PC-9 (cell line): ENCODE measurements at regions not wholly inside any gene's neighbourhood (a gene's known extent, or its start where the extent isn't known, plus 50 kb on each side); places are given as distances from the start of the nearest gene placed in this dataset.
"Not testable (repeated sequence)": the region's sequence is repeated elsewhere in the genome, so short reads cannot be mapped to it uniquely, and the experiment has no call there.

Source experiments
- BruUV-seq: library from RNA; stranded (reverse); fragments of 400-500 nt; replicated peaks from 2 replicates; lab custom pipeline; 2021; lab: Mats Ljungman, UMichigan
- CTCF ChIA-PET: fragments of 300-600 bp; sonication (Branson Sonifier 250); formaldehyde crosslinking; loops from one replicate; lab custom pipeline; 2022; ENCODE audit warnings: antibody characterized with exemption; lab: Charles Lee
- POLR2A ChIA-PET: fragments of 300-600 bp; sonication (Branson Sonifier 250); formaldehyde crosslinking; loops from one replicate; lab custom pipeline; 2022; ENCODE audit warnings: antibody characterized with exemption; ENCODE audit not compliant: unreplicated experiment; lab: Charles Lee
- DNase-seq, 2 experiments: peaks; one replicate each; pipeline versions ENCODE4 v3.0.0 to v3.0.0-alpha.2; 2015 to 2022; ENCODE audit warnings: mixed read lengths in 1 of 2
- H2AFZ ChIP-seq: fragments of 200-600 bp; sonication (generic); 2 replicates; pipeline ENCODE4 v1.8.1; 2017; ENCODE audit warnings: antibody characterized with exemption
- H3F3A ChIP-seq: fragments of 200-600 bp; sonication (generic); 2 replicates; pipeline ENCODE4 v1.8.1; 2017; ENCODE audit warnings: antibody characterized with exemption, mild to moderate bottlenecking, low read depth; ENCODE audit not compliant: insufficient read depth
- H3K27ac ChIP-seq: fragments of 200-600 bp; sonication (generic); 2 replicates; pipeline ENCODE4 v1.6.1; 2016; ENCODE audit warnings: mixed run types
- H3K27me3 ChIP-seq: fragments of 200-600 bp; sonication (generic); 2 replicates; pipeline ENCODE4 v1.6.1; 2016; ENCODE audit warnings: low read depth, mixed run types; ENCODE audit not compliant: insufficient read depth
- H3K36me3 ChIP-seq: fragments of 200-600 bp; sonication (generic); 2 replicates; pipeline ENCODE4 v1.6.1; 2016; ENCODE audit warnings: low read depth, mixed run types
- H3K4me1 ChIP-seq: fragments of 200-600 bp; sonication (generic); replicated peaks from 2 replicates; pipeline ENCODE4 v1.6.1; 2016; ENCODE audit warnings: mixed run types; ENCODE audit not compliant: insufficient read depth
- H3K4me2 ChIP-seq: fragments of 200-600 bp; sonication (generic); 2 replicates; pipeline ENCODE4 v1.6.1; 2017; ENCODE audit warnings: mixed run types
- H3K4me3 ChIP-seq: fragments of 200-600 bp; sonication (generic); 2 replicates; pipeline ENCODE4 v1.6.1; 2016; ENCODE audit warnings: mixed run types
- H3K79me2 ChIP-seq: fragments of 200-600 bp; sonication (generic); 2 replicates; pipeline ENCODE4 v1.6.1; 2017; ENCODE audit warnings: low read depth, mixed run types
- H3K9me2 ChIP-seq: fragments of 200-600 bp; sonication (generic); 2 replicates; pipeline ENCODE4 v1.8.1; 2017; ENCODE audit warnings: mild to moderate bottlenecking; ENCODE audit not compliant: insufficient read depth
- H3K9me3 ChIP-seq: fragments of 200-600 bp; sonication (generic); 2 replicates; pipeline ENCODE4 v1.8.1; 2016; ENCODE audit warnings: low read depth; ENCODE audit not compliant: insufficient read depth
- H4K20me1 ChIP-seq: fragments of 200-600 bp; sonication (generic); 2 replicates; pipeline ENCODE4 v1.8.1; 2017; ENCODE audit not compliant: insufficient read depth
- EZH2 ChIP-seq: fragments of 200-600 bp; sonication (generic); IDR thresholded peaks from 2 replicates; pipeline ENCODE4 v1.8.0; 2017; ENCODE audit warnings: antibody characterized with exemption, low read depth
- intact Hi-C: fragments of 100-400 bp; cut with micrococcal nuclease; formaldehyde crosslinking; loops from one replicate; pipeline ENCODE4 v1.10.0; 2022; ENCODE audit not compliant: unreplicated experiment
- TF ChIP-seq, protein P1 (sequence below): fragments of 200-600 bp; sonication (generic); conservative IDR thresholded peaks from 2 replicates; pipeline ENCODE4 v1.6.1; 2017; ENCODE audit warnings: mixed run types, antibody characterized with exemption, mild to moderate bottlenecking, moderate library complexity

GRCh38 chr10:45227456-45227855 is 88.0 kb downstream of the OR13A1 start:
- ChIA-PET CTCF (no interaction called here), POLR2A (no interaction called here)
- no peak for TF ChIP-seq EZH2
- TF ChIP-seq, protein P1, sequence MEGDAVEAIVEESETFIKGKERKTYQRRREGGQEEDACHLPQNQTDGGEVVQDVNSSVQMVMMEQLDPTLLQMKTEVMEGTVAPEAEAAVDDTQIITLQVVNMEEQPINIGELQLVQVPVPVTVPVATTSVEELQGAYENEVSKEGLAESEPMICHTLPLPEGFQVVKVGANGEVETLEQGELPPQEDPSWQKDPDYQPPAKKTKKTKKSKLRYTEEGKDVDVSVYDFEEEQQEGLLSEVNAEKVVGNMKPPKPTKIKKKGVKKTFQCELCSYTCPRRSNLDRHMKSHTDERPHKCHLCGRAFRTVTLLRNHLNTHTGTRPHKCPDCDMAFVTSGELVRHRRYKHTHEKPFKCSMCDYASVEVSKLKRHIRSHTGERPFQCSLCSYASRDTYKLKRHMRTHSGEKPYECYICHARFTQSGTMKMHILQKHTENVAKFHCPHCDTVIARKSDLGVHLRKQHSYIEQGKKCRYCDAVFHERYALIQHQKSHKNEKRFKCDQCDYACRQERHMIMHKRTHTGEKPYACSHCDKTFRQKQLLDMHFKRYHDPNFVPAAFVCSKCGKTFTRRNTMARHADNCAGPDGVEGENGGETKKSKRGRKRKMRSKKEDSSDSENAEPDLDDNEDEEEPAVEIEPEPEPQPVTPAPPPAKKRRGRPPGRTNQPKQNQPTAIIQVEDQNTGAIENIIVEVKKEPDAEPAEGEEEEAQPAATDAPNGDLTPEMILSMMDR = no peak
- no peak for DNase-seq
- Histone ChIP-seq H3K4me3 (no peak overlapping the region), H3K9me2 (no peaks in the 10 kb centered on the region), H3K4me2 (no peak overlapping the region), H3K27me3 (0 out of 2 replicates have a peak, but pooled peaks cover 8% of the 10 kb centered on the region), H2AFZ (no peak overlapping the region), H3K9me3 (peaks cover 13% of the 10 kb centered on the region; the same call in 1 of the 2 replicates), H3K36me3 (no peaks in the 10 kb centered on the region), H3K79me2 (no peaks in the 10 kb centered on the region), H3F3A (no peaks in the 10 kb centered on the region), H3K4me1 (no peaks in the 10 kb centered on the region), H4K20me1 (no peaks in the 10 kb centered on the region), H3K27ac (no peak overlapping the region)
- BruUV-seq = no TSS peak
- intact Hi-C loops = no loop called here

- Histone ChIP-seq H3K4me1 (no peaks in the 10 kb centered on the region), H2AFZ (no peak overlapping the region), H4K20me1 (no peaks in the 10 kb centered on the region), H3K36me3 (no peaks in the 10 kb centered on the region), H3F3A (no peaks in the 10 kb centered on the region), H3K4me3 (no peak overlapping the region), H3K4me2 (no peak overlapping the region), H3K9me3 (peaks cover 13% of the 10 kb centered on the region; the same call in 1 of the 2 replicates), H3K9me2 (no peaks in the 10 kb centered on the region), H3K79me2 (no peaks in the 10 kb centered on the region), H3K27me3 (0 out of 2 replicates have a peak, but pooled peaks cover 5% of the 10 kb centered on the region), H3K27ac (no peak overlapping the region)
- ChIA-PET CTCF (no interaction called here), POLR2A (no interaction called here)
- no peak for TF ChIP-seq EZH2
- TF ChIP-seq, protein P1 = no peak
- no TSS peak for BruUV-seq
- no peak for DNase-seq
- intact Hi-C loops = loop anchor here (10.0 kb wide), 1 partner anchor 995 kb away; no protein-coding TSS in a partner anchor
Observed at GRCh38 chr10:45229823-45230222, 85.6 kb downstream of the OR13A1 start.

GRCh38 chr10:45235260-45235769 is 80.1 kb downstream of the OR13A1 start:
- not testable (repeated sequence) for H3K27ac ChIP-seq

More at GRCh38 chr10:45235260-45235769, 80.1 kb downstream of the OR13A1 start:
- H3K4me2 ChIP-seq = peak overlapping the region; percentile 23; the same call in 1 of the 2 replicates
- H3K4me3 ChIP-seq, H3F3A ChIP-seq, H4K20me1 ChIP-seq, CTCF ChIA-PET, BruUV-seq, H3K9me2 ChIP-seq, H3K79me2 ChIP-seq, H3K36me3 ChIP-seq, H3K27me3 ChIP-seq, H2AFZ ChIP-seq, H3K9me3 ChIP-seq, H3K4me1 ChIP-seq: not testable (repeated sequence)
- peak; percentile 65 to 68 for DNase-seq
- TF ChIP-seq, protein P1 = peak; percentile 89
- intact Hi-C loops = loop anchor here (2.0 to 10.0 kb wide), 4 partner anchors 228 to 989 kb away; partner anchors contain the start of gene NCOA4
- POLR2A ChIA-PET = interaction anchor here (0.6 kb wide), 1 partner anchor 20 kb away, joined by 6 read pairs; no protein-coding TSS in a partner anchor
